ENCODE measurements at regions not wholly inside any gene's neighbourhood (a gene's known extent, or its start where the extent isn't known, plus 50 kb on each side); places are given as distances from the start of the nearest gene placed in this dataset.

DNA sequence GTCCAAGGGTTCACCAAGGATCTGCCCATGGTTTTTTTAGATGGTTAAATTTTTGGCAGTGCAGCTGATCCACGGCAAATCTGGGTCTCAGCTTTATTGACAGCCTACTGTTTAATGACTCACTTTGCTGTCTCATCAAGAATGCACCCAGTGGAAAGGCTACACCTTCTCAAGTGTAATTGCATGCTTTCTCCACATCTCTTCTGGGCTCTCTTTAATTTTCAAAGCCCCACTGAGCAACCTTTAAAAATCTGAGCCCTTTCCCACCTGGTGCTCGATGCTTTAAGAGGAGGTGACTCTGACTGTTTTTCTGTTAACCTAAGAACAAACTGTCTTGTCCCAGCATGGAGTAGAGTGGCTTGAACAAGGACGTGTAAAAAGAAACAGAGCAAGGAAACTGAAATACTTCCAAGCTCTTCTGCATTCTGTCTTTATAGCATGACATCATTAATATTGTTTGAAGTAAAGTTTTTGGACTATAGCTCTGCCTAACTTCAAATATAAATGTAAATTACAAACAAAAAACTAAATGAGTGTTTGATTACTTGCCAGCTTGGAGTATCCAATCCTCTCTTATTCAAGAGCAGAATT, 214.2 kb upstream of the KRR1 start:
- H3K9me3 ChIP-seq (ENCODE audit: low read depth, low read length) = no peaks in the 10 kb centered on the region
- peak overlapping the region; percentile 85 for H3K27ac ChIP-seq (ENCODE audit: low read depth, low read length)
- H4K20me1 ChIP-seq (ENCODE audit: insufficient read depth, low read length) = no peaks in the 10 kb centered on the region
- peak overlapping the region; percentile 78 for H2AFZ ChIP-seq (ENCODE audit: low read length)
- H3K4me2 ChIP-seq (ENCODE audit: insufficient read depth, low read length) = peak overlapping the region; percentile 79
- H3K4me3 ChIP-seq (ENCODE audit: insufficient read depth, low read length) = peak overlapping the region; percentile 50
- no peaks in the 10 kb centered on the region for H3K79me2 ChIP-seq (ENCODE audit: insufficient read depth, low read length)
- H3K4me1 ChIP-seq (ENCODE audit: insufficient read depth, low read length) = peaks cover 40% of the 10 kb centered on the region
- TF ChIP-seq, protein P1, sequence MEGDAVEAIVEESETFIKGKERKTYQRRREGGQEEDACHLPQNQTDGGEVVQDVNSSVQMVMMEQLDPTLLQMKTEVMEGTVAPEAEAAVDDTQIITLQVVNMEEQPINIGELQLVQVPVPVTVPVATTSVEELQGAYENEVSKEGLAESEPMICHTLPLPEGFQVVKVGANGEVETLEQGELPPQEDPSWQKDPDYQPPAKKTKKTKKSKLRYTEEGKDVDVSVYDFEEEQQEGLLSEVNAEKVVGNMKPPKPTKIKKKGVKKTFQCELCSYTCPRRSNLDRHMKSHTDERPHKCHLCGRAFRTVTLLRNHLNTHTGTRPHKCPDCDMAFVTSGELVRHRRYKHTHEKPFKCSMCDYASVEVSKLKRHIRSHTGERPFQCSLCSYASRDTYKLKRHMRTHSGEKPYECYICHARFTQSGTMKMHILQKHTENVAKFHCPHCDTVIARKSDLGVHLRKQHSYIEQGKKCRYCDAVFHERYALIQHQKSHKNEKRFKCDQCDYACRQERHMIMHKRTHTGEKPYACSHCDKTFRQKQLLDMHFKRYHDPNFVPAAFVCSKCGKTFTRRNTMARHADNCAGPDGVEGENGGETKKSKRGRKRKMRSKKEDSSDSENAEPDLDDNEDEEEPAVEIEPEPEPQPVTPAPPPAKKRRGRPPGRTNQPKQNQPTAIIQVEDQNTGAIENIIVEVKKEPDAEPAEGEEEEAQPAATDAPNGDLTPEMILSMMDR (IDR thresholded peaks at IDR 0.05; ENCODE audit: extremely low read depth, low read depth, low read length) = peak; percentile 37
- no peaks in the 10 kb centered on the region for H3K27me3 ChIP-seq (ENCODE audit: insufficient read depth, low read length)
- no peaks in the 10 kb centered on the region for H3K36me3 ChIP-seq (ENCODE audit: insufficient read depth, low read length)
- no peak for DNase-seq (ENCODE audit: insufficient read length, low spot score, missing footprints)

DNA sequence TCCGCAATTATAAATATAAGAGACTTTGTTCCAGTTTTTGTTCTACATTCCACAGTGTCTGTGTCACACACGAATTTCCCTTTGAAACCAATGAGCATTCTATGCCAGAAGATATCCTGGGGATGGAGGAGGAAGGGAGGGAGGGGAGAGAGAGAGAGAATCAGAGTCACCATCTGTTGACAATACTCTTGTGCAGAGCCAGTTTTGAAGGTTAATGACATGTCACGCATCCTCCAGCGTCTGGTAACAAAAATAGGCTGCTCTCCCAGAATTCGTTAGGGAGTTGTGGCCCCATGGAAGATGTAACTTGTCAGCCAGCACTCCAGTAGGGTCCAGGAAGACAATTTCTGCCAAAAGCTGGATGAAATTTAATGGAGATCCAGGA, 213.5 kb upstream of the KRR1 start:
- peak overlapping the region; percentile 50 for H3K4me3 ChIP-seq (ENCODE audit: insufficient read depth, low read length)
- H3K4me1 ChIP-seq (ENCODE audit: insufficient read depth, low read length) = peaks cover 40% of the 10 kb centered on the region
- no peaks in the 10 kb centered on the region for H4K20me1 ChIP-seq (ENCODE audit: insufficient read depth, low read length)
- no peaks in the 10 kb centered on the region for H3K27me3 ChIP-seq (ENCODE audit: insufficient read depth, low read length)
- H3K9me3 ChIP-seq (ENCODE audit: low read depth, low read length) = no peaks in the 10 kb centered on the region
- TF ChIP-seq, protein P1 (IDR thresholded peaks at IDR 0.05; ENCODE audit: extremely low read depth, low read depth, low read length) = no peak
- DNase-seq (ENCODE audit: insufficient read length, low spot score, missing footprints) = no peak
- no peaks in the 10 kb centered on the region for H3K79me2 ChIP-seq (ENCODE audit: insufficient read depth, low read length)
- no peaks in the 10 kb centered on the region for H3K36me3 ChIP-seq (ENCODE audit: insufficient read depth, low read length)
- H3K27ac ChIP-seq (ENCODE audit: low read depth, low read length) = peak overlapping the region; percentile 85
- peak overlapping the region; percentile 79 for H3K4me2 ChIP-seq (ENCODE audit: insufficient read depth, low read length)
- peak overlapping the region; percentile 73 for H2AFZ ChIP-seq (ENCODE audit: low read length)

- Histone ChIP-seq H2AFZ (ENCODE audit: low read length) (peak overlapping the region; percentile 73), H3K79me2 (ENCODE audit: insufficient read depth, low read length) (no peaks in the 10 kb centered on the region), H3K27me3 (ENCODE audit: insufficient read depth, low read length) (no peaks in the 10 kb centered on the region)
These were observed 213.0 kb upstream of the KRR1 start for GRCh38 chr12:75724307-75724927.

DNA sequence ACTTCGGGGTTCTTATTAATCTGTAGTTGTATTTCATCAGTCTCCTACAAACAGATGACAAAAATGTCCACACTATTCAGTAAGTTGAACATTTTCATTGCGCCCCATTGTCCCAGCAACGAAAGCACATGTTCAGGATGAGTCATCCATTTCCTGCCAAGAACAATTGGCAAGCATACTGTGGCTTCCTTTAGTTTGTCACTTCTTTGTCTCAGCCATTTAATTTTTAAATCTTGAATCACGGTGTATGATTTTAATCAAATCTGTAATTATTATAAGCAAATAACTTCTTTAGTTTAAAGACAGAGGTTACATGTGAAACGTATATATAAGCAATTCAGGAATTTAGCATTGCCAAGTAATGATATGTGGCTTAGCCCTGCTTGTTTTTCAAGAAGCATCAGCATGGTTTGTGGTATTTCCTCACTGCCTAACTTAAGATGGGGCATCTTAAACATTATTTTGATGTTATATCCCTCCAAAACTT, 211.3 kb upstream of the KRR1 start:
- H3K36me3 ChIP-seq (ENCODE audit: insufficient read depth, low read length) = no peaks in the 10 kb centered on the region
- TF ChIP-seq, protein P1 (IDR thresholded peaks at IDR 0.05; ENCODE audit: extremely low read depth, low read depth, low read length) = no peak
- peak; percentile 68 for DNase-seq (ENCODE audit: insufficient read length, low spot score, missing footprints)
- H2AFZ ChIP-seq (ENCODE audit: low read length) = peak overlapping the region; percentile 46
- no peaks in the 10 kb centered on the region for H3K79me2 ChIP-seq (ENCODE audit: insufficient read depth, low read length)
- no peak overlapping the region for H3K4me3 ChIP-seq (ENCODE audit: insufficient read depth, low read length)
- peaks cover 40% of the 10 kb centered on the region for H3K4me1 ChIP-seq (ENCODE audit: insufficient read depth, low read length)
- H3K27ac ChIP-seq (ENCODE audit: low read depth, low read length) = peak overlapping the region; percentile 80
- H4K20me1 ChIP-seq (ENCODE audit: insufficient read depth, low read length) = no peaks in the 10 kb centered on the region
- peak overlapping the region; percentile 33 for H3K4me2 ChIP-seq (ENCODE audit: insufficient read depth, low read length)
- H3K27me3 ChIP-seq (ENCODE audit: insufficient read depth, low read length) = no peaks in the 10 kb centered on the region
- H3K9me3 ChIP-seq (ENCODE audit: low read depth, low read length) = no peaks in the 10 kb centered on the region

More at GRCh38 chr12:75724307-75724927, 213.0 kb upstream of the KRR1 start:
- no peaks in the 10 kb centered on the region for H3K9me3 ChIP-seq (ENCODE audit: low read depth, low read length)
- H3K4me3 ChIP-seq (ENCODE audit: insufficient read depth, low read length) = peak overlapping the region; percentile 50
- no peaks in the 10 kb centered on the region for H4K20me1 ChIP-seq (ENCODE audit: insufficient read depth, low read length)
- peak overlapping the region; percentile 79 for H3K4me2 ChIP-seq (ENCODE audit: insufficient read depth, low read length)
- TF ChIP-seq, protein P1 (IDR thresholded peaks at IDR 0.05; ENCODE audit: extremely low read depth, low read depth, low read length) = no peak
- no peak for DNase-seq (ENCODE audit: insufficient read length, low spot score, missing footprints)
- peaks cover 40% of the 10 kb centered on the region for H3K4me1 ChIP-seq (ENCODE audit: insufficient read depth, low read length)
- H3K27ac ChIP-seq (ENCODE audit: low read depth, low read length) = peak overlapping the region; percentile 85
- no peaks in the 10 kb centered on the region for H3K36me3 ChIP-seq (ENCODE audit: insufficient read depth, low read length)
